T-helper 9 cell (primary cell): ENCODE measurements at regions not wholly inside any gene's neighbourhood (a gene's known extent, or its start where the extent isn't known, plus 50 kb on each side); places are given as distances from the start of the nearest gene placed in this dataset.
"Not testable (repeated sequence)": the region's sequence is repeated elsewhere in the genome, so short reads cannot be mapped to it uniquely, and the experiment has no call there.

Source experiments
- DNase-seq: peaks from one replicate; pipeline ENCODE4 v3.0.0-alpha.2; 2020

GRCh38 chr5:152177626-152178349, 227.3 kb downstream of the NMUR2 start:
- no peak for DNase-seq

- DNase-seq: no peak
Observed at GRCh38 chr5:152171888-152172287, 233.2 kb downstream of the NMUR2 start.

GRCh38 chr5:152170350-152170749, 234.7 kb downstream of the NMUR2 start:
- no peak for DNase-seq

GRCh38 chr5:152164860-152165259, 240.2 kb upstream of the GLRA1 start:
- no peak for DNase-seq

GRCh38 chr5:152159894-152160293, 235.2 kb upstream of the GLRA1 start:
- DNase-seq: not testable (repeated sequence)

GRCh38 chr5:152154452-152154851, 229.8 kb upstream of the GLRA1 start:
- not testable (repeated sequence) for DNase-seq

GRCh38 chr5:152151940-152152339, 227.3 kb upstream of the GLRA1 start:
- DNase-seq: no peak

GRCh38 chr5:152151113-152151512, 226.5 kb upstream of the GLRA1 start:
- no peak for DNase-seq

GRCh38 chr5:152147286-152147685, 222.6 kb upstream of the GLRA1 start:
- DNase-seq: no peak

- DNase-seq: no peak
Observed at GRCh38 chr5:152146566-152146965, 221.9 kb upstream of the GLRA1 start.

GRCh38 chr5:152144556-152144955, 219.9 kb upstream of the GLRA1 start:
- no peak for DNase-seq

- no peak for DNase-seq
Observed at GRCh38 chr5:152144030-152144429, 219.4 kb upstream of the GLRA1 start.

GRCh38 chr5:152142840-152143469, 218.3 kb upstream of the GLRA1 start:
- DNase-seq: peak; percentile 59

GRCh38 chr5:152140347-152140746, 215.7 kb upstream of the GLRA1 start:
- DNase-seq: no peak

- DNase-seq: no peak
Observed at GRCh38 chr5:152137063-152137462, 212.4 kb upstream of the GLRA1 start.

GRCh38 chr5:152136321-152136720, 211.7 kb upstream of the GLRA1 start:
- no peak for DNase-seq

- DNase-seq: no peak
Observed at GRCh38 chr5:152135827-152136226, 211.2 kb upstream of the GLRA1 start.

GRCh38 chr5:152125661-152126205, 201.1 kb upstream of the GLRA1 start:
- DNase-seq: no peak

- no peak for DNase-seq
Observed at GRCh38 chr5:152124409-152125041, 199.9 kb upstream of the GLRA1 start.

GRCh38 chr5:152118676-152119470, 194.2 kb upstream of the GLRA1 start:
- DNase-seq: no peak

GRCh38 chr5:152116934-152117333, 192.3 kb upstream of the GLRA1 start:
- no peak for DNase-seq

- DNase-seq: peak; percentile 32
Observed at GRCh38 chr5:152113401-152113800, 188.8 kb upstream of the GLRA1 start.

- DNase-seq: no peak
Observed at GRCh38 chr5:152107220-152107619, 182.6 kb upstream of the GLRA1 start.
